IPS-NIHi7 (cell line): ENCODE measurements at regions not wholly inside any gene's neighbourhood (a gene's known extent, or its start where the extent isn't known, plus 50 kb on each side); places are given as distances from the start of the nearest gene placed in this dataset.

Experiments
- DNase-seq: peaks from one replicate; pipeline ENCODE4 v3.0.0; 2012; ENCODE audit warnings: mixed read lengths; ENCODE audit errors: extremely low spot score

DNA sequence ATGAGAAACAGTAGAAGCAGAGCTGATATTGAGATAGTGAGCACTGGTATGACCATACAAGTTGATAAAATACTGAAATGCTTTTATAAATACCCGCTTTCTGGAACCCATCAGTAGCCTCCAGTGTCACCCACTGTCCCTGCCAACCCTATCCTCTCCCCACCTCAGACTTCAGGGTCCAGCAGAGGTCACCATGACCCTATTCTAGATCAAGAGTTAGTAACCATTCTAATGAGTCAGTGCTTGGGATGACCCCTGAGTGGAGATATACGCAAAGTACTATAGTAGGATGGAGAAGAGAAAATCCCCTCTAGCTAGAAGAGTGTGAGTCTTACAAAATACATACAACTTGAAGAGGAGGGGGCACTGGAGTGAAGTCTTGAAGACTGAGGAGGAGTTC, 297.9 kb upstream of the BRINP1 start:
- DNase-seq, result peak; percentile 18

DNA sequence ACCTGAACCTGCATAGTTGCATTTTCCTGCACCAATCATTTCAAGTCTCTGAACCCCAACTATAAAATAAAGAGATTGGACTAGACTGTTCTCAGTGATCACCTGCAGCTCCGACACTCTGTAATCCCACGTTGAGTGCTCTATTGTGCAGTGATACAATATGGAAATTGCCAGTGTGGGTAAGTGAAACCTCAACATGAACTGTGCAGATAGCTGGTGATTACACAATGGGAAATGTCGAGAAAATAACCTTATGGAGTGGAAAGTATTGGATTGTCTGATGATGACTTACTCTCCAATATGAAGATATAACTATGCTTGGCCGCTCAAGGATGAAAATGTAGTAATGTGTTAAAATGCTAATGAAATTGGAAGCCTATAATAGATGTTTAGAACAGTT, 293.1 kb upstream of the BRINP1 start:
- DNase-seq, result no peak

DNA sequence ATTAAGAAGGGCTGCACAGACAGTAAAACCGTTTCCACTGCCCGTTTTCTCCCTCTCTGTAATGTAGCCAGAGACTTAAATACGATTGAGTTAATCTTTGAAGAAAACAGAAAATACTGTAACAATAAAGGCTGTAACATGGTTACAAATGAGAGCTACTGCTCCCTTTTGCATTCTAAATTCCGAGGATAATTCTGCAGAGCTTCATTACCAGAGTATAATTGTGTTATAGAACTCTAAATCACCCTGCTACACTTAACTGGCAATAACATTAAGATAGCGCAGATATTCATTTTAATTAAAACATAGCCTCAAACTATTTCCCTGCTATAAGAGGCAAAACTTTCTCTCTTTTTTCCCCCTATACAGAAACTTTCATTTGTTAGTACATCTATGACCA, 283.7 kb upstream of the BRINP1 start:
- no peak for DNase-seq

DNA sequence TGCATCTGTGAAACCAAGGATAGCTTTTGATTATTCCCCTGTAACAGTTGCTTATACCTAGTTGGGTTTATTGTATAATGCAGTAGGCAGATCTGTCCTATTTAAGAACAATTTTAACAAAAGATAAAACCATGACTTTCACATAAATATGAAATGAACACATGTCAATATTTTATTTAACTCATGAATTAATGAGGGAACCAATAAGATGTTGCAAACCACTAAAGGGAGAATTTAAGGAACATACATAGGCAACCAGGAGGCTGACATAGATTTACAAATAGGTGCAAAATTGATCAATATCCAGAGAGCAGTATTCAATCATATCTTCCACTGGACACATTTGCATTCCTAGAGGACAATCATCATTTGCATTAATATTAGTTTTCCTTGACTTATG, 280.0 kb upstream of the BRINP1 start:
- no peak for DNase-seq

DNA sequence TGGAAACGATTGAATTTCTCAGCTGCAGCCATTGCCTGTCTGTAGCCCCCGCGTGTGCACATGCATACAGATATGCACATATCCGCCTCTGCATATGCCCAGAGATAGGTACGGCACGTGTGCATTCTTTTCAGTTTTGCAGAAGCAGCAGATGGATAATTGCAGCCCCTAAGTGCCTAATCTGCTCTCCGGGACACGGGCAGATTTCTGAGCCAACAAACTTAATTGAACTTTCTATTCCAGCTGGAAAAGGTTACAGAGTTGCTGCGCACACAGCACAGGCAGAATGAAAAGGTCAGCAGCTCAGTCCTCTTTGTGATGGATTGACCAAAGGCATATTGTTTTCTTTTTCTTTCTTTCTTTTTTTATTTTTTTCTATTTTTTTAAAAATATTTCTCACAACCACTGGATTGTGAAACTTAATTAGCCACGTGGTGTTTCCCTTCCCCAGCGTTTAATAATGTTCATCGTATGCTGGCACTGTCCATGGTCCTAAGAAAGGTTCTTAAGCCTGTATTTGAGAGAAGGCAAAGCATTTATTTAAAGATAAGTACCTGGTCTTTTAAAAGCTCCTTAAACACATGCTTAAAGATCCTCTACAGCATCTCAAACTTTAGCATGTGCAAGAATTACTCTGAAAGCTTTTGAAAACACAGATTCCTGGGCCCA, 270.2 kb upstream of the BRINP1 start:
- DNase-seq, result peak; percentile 43

DNA sequence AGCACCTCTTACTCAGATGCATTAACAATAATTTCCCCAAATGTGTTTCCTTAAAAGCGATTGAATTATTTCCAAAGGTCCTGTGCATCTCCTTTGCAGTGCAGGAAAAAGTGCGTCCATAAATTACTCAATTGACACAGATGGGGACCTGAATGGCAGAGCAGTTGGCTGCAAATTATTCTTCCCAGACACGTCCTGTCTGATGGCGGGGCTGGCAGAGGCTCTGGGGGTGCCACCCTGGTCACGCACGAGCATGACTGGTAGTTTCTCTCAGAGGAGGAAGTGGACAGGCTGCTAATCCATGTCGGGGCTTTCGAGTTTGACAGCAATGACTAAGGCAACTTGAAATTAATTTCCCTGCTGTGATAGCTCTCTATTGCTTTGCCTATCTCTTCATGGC, 264.8 kb upstream of the BRINP1 start:
- no peak for DNase-seq

DNA sequence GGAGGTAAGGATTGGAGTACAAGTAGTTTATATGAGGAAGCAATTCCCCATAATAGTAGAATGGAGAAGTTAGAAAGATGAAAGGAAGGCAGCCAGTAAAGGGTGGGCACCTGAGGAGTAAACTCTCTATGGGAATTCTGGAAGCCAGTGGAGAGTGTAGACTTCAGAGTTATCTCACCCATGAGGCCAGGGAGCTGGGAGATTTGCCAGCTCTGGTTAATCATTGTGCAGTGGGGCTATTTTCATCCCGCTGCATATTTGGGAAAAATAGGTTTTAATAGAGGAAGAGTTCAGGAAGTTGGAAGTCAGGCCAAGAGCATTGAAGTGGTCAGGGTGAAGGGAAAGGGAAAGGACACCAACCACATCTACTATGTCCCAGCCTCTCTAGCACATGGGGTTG, 242.3 kb upstream of the BRINP1 start:
- DNase-seq, result no peak

DNA sequence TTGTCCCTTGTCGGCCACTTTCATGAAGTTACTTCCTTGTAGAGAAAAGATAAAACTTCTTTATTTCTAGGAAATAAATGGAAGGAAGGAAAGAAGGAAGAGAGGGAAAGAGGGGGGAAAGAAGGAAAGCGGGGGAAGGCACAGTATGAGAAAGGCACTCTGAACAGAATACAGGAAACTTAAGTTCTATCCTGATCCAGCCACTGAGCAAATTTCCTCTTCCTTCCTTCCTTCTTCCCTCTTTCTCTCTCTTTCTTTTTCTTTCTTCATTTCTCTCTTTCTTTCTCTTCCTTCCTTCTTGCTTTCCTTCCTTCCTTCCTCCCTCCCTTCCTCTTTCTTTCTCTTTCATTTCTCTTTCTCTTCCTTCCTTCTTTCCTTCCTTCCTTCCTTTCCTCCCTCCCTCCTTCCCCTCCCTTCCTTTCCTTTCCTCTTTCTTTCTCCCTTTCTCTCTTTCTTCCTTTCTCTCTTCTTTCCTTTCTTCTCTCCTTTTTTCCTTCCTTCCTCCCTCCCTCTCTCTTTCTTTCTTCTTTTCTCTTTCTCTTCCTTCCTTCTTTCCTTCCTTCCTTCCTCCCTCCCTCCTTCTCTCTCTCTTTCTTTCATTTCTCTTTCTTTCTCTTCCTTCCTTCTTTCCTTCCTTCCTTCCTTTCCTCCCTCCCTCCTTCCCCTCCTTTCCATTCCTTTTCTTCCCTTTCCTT, 240.2 kb upstream of the BRINP1 start:
- DNase-seq, result no peak

DNA sequence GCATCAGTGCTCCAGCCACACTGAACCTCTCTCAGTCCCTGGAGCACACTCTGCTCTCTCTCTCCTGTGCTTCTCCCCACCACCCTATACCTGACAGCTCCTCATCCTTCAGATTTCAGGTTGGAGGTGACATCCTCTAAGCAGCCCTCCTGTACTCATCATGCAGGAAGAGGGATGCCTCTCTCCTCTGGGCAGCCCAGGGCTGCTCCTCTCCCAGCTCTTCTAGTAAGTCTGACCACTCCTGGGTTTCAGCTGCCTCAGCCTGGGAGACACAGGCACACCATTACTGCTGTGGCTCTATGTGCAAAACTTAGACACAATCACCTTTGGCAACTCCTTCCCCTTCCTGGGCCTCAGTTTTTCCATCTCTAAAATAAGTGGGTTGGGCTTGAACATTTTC, 232.4 kb upstream of the BRINP1 start:
- DNase-seq, result no peak

DNA sequence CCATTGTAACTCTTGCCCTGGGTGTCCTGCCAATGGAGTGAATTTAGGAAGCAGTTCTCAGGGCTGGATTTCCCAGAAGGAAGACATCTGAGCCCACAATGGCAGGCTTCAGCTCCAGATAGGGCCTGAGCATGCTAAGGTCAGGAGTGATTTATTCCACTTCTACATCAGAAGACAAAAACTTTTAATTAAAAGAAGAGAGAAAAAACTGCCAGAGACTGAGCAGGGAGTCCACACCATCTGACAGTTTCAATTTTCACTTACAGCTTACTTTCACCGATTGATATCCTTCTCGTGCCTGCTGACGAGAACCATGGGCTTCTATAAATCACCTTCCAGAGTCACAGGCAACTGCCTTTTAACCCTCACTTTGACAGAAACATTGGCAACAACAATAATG, 228.3 kb upstream of the BRINP1 start:
- no peak for DNase-seq

DNA sequence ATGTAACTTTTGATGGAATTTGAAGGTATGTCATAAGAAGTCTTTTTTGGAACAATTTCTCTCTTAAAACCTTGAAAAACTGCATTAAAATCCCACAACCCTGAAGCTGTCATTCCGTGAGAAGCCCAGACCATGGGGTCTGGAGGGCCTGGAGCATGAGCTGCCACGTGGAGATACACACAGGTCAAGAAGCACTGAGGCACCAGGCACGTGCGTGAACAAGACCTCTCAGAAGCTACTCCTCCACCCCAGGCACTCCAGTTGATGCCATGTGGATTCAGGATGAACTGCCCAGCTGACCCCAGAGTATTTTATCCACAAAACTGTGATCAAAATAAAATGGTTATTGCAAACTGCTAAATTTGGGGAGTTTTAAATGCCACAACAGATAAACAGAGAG, 227.5 kb upstream of the BRINP1 start:
- DNase-seq, result no peak

DNA sequence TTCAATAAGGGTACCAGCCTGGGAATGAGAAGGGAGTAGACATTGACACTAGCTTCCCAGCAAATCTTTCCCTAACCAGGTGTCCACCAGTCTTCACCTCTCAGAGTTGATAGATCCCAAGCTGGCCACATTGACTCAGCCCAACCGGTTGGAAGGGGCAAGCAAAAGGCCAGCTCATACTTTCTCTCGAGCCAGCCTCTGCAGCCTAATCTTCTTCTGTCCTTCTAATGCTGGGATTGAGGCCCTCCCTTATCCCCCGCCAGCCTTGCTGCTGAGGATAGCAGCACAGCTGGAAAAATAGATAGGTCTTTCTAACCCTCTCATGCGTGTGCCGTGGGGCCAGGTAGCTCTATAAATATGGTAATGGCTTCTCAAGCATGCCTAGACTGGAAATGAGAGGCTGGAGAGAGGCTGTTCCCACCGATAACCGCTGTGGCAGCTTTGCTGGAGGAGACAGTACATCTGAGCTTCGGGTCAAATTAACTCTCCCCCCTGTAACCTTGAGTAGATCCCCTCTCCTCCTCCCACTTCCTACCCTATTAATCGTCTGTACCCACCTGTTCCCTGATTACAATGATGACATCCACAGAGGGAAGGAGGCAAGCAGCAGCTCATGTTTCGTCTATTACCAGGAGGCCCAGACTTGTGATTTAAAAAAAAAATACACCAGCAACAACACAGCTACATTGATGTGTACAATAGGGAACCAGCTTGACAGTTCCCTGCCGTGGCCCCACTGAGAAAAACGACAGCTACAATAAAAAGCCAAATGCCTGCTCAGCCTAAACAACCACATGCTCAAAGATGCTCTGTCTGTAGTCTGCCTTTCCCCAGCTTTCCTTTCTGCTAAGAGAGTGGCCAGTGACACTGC, 219.9 kb upstream of the BRINP1 start:
- no peak for DNase-seq

DNA sequence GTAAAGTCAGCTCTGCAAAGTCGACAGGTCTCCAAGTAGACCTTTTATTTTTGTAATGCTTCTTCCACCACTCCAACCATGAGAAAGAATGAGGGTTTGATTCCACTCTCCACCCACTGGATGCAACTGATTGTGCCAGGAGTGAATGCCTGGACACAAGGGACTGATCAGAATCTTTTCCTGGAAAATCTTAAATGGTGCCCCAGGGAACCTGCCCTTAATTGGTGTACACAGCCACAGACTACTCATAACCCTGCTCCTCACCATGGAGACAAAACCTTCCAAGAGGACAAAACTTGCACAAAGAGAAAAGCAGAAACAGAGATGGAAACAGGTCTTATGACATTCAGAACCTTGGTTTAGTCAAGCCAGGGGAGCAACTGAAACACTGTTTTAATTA, 208.6 kb upstream of the BRINP1 start:
- DNase-seq, result no peak

DNA sequence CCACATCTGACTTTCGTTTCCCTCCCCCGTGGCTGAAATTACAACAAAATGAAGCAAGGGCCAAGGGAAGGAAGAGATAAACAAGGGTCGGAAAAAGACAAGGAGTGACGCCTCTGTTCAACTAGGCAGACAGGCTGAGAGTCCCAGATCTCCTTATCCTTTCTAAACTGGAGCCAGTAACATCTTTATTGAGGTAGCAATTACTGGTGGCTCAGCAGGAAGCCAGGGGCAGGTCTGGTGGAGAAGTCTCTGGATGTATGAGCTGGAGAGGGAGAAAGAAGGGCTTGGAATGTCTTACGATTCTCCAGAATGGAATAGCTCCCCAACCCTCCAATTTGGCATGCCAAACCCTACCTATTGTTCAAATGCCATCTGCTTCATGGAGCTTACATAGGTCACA, 190.8 kb upstream of the BRINP1 start:
- DNase-seq, result no peak

DNA sequence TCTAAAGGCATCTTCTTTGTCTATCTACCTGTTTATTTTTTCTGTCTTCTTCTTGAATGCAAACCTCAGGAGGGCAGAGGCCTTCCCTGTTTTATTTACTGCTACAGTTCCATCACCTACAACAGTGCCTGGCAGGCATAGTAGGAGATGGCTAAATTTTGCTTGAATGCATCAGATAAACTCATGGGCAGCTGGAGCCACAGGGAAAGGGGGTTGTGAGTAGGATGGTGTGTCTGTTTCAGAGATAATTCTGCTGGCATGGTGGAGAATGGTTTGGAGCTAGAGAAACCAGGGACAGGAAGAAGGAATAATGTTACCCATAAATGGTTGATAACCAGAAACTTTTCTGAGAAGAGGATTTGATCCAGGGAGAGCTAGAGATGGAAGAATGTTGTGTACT, 189.8 kb upstream of the BRINP1 start:
- DNase-seq, result no peak

DNA sequence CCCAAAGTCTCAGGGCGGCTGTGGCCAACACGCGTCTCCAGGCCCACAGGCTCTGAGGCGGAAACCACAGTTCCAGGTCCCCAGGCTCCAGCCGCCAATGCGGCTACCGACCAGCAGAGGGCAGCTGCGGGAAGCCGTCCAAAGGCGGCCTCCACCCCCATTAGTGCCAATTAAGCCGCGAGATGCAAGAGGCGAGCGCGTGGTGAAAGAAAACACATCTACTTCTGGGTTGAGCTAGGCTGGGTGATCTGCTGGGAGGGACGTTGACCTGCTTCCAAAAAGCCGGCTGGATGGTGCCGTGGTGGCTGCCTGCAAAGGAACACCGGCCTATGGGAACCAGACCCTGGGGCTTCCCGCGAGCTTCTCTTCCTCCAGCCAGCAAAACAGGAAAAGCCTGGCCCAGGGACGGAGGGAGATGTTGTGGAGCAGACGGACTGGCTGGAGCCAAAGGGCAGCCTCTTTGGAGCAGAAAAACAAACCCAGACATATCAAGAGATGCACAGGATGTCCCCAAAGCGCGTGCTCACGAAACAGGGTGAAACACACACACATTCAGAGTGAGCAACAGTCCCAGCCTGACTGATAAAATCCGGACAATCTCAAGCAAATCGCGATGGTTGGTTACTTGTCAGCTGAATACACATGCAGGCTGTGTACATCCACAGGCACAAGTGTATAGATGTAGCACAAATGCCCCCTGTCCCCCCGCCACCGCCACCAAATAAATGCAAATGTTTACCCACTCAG, 187.1 kb upstream of the BRINP1 start:
- peak; percentile 86 for DNase-seq

DNA sequence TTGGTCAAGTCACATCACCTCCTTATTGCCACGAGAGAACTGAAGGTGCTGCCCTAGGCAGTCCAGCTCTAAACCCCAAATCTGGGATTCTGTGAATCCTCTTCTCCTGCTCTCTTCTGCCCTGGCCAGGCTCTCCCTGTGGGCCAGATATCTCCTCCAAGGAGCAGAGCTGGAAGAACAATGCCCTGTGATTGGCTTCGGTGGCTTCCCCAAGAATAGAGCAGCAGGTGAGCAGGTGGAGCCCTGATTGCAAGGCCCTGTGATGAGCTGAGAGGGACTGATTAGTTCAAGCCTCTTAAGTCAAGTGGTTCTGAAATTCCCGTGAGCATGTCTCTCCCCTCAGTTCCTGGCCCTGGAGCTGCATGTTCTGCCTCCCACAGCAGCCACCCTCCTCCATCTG, 175.3 kb upstream of the BRINP1 start:
- no peak for DNase-seq

DNA sequence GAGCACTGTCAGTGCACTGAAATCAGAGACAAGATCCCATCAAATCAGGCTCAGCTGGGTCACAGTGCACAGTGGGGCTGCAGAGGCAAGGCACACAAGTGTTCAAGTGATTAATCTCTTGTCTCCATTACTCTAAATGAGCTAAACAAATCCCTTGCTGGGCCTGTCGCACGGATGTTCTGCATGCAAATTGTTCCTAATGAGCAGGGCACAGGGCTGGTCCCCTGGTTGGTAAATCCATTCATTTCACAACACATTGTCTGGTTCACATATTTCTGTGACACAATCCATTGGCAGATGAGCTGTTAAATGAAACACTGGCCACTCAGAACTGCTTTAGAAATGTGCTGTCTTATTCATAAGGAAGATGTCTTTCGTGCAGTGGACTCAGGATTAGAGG, 167.9 kb upstream of the BRINP1 start:
- DNase-seq, result no peak

DNA sequence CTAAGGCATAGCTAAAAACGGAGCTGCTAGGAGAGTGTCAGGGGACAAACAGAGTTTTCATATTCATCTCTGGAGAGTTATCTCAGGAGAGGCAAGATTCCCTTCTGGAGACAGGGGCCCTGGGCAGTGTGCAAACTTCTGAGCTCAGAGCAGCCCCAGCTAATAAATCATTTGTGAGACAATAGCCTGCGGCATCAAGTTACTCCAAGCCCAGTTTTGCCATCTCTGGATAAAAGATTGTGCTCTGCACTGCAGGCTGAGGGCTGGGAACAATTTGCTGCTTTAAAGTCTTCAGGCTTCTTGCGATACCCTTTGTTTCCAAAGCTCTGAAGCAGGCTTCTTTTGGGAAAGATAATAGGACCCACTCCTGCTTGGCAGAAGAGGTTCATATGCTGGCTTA, 164.3 kb upstream of the BRINP1 start:
- DNase-seq, result no peak

DNA sequence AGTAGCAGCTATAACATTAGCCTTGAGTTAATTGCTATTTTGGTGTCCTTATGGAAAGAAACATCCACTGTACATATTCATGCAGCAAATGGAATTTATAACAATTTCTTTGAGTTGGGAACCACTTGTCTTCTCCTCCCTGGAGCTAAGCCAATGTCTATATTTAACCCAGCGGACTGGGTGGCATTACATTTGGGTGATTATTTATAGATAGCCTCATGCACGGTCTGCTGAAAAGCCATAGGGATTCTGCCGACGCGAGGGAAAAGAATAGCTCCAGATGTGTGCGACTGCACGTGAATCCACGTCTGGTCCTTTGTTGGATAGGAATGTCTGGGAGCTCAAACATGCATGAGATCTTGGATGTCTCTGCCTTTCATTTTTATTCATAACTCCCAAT, 157.5 kb upstream of the BRINP1 start:
- no peak for DNase-seq

DNA sequence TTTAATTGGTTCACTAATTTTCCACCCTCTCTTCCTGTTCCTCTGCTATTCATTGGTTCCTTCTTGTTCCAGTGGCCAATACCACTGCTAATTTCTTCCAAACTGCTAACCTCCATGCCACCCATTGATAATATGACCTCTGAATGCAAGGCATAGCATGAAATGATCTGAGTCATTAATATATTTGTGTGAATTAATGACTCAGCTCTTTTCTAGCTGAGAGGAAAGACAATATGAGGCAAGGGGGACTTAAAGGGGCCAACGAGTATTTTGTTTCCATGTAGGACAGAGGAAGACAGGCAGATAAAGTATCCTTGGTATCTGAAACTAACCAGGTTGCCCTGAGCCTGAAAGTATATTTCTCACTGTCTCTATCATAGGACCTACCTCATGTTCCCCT, 154.3 kb upstream of the BRINP1 start:
- DNase-seq, result no peak

DNA sequence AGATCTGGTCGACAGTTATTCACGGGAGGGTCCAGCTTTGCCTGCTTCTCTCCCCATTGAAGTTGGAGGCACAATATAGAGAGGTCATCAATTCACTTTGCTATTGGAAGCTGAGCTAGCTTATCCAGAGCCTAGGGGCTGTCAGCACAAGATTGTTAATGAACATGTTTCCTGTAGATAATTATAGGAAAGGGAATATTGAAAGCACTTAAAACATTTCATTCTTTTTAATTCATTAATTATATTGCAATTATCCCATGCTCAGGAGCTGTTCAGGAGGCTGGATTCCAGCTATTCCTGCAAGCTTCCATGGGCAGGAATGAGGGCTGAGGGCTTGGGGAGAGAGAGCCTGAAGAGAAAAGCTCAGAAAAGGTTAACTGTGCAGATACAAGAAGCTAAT, 153.1 kb upstream of the BRINP1 start:
- DNase-seq, result no peak
